K562 (cell line): ENCODE measurements at regions not wholly inside any gene's neighbourhood (a gene's known extent, or its start where the extent isn't known, plus 50 kb on each side); places are given as distances from the start of the nearest gene placed in this dataset.

Experiments used
- ATAC-seq: fragments of 200-7000 bp; cut with Tn5 transposase; 3 replicates; pipeline ENCODE4 v1.9.1; 2020; ENCODE audit warnings: moderate library complexity
- BruUV-seq: library from RNA; stranded (reverse); fragments of 400-500 nt; replicated peaks from 2 replicates; lab custom pipeline; 2021; lab: Mats Ljungman, UMichigan
- CTCF ChIA-PET: fragments of 300-600 bp; formaldehyde crosslinking; extraction: SDS; loops from one replicate; lab custom pipeline; 2021; ENCODE audit warnings: low intra/inter-chr PET ratio; lab: Yijun Ruan, JAX
- POLR2A ChIA-PET: fragments of 300-600, 350-650 bp; sonication (Branson Sonifier 250); formaldehyde crosslinking; extraction: SDS; loops from one replicate; lab custom pipeline; 2021; ENCODE audit warnings: antibody characterized with exemption, inconsistent platforms; lab: Yijun Ruan, JAX
- DNase-seq, 4 experiments: peaks; one replicate each; pipeline versions ENCODE4 v3.0.0 to v3.0.0-alpha.2; 2011 to 2018; ENCODE audit warnings: low spot score in 3 of 4, mixed read lengths in 3 of 4; ENCODE audit errors: extremely low read depth in 1 of 4
- FAIRE-seq: peaks from 2 replicates; lab custom pipeline; 2011; peaks lifted over from hg19 to GRCh38; lab: Jason Lieb, UNC
- H2AFZ ChIP-seq: 2 replicates; pipeline ENCODE4 v1.6.0; 2011; ENCODE audit warnings: low read depth, low read length, control low read depth, inconsistent platforms
- H3K27ac ChIP-seq: fragments of 200-600 bp; 3 replicates; pipeline ENCODE4 v1.8.0; 2011; ENCODE audit warnings: low read depth, mild to moderate bottlenecking, control low read depth, inconsistent platforms, low read length, moderate library complexity, mixed read lengths; ENCODE audit errors: extremely low read depth
- H3K27me3 ChIP-seq, 2 experiments: fragments of 300-600 bp in 1 of 2; 2 replicates in 1 of 2; 3 replicates in 1 of 2; pipeline versions ENCODE4 v1.6.0 to v1.8.0; 2011; ENCODE audit warnings: inconsistent platforms in 2 of 2, low read length in 2 of 2, mild to moderate bottlenecking in 1 of 2, mixed read lengths in 1 of 2, moderate library complexity in 1 of 2; ENCODE audit not compliant: control insufficient read depth in 2 of 2, insufficient read depth in 2 of 2
- H3K36me3 ChIP-seq: fragments of 300-600 bp; 3 replicates; pipeline ENCODE4 v1.8.0; 2011; ENCODE audit warnings: mild to moderate bottlenecking, low read length, inconsistent platforms; ENCODE audit not compliant: control insufficient read depth, insufficient read depth
- H3K4me1 ChIP-seq, 2 experiments: fragments of 200-600 bp in 1 of 2; replicated peaks in 1 of 2; 2 replicates in 1 of 2; 3 replicates in 1 of 2; pipeline versions ENCODE4 v1.5.1 to v1.8.0; 2011; ENCODE audit warnings: inconsistent platforms in 2 of 2, low read length in 2 of 2, mild to moderate bottlenecking in 1 of 2, mixed read lengths in 1 of 2, moderate library complexity in 1 of 2; ENCODE audit not compliant: control insufficient read depth in 2 of 2, insufficient read depth in 2 of 2
- H3K4me2 ChIP-seq: 2 replicates; pipeline ENCODE4 v1.6.1; 2011; ENCODE audit warnings: low read length, control low read depth, inconsistent platforms, mixed read lengths; ENCODE audit not compliant: insufficient read depth
- H3K4me3 ChIP-seq: fragments of 200-600 bp; sonication (generic), shearing (Covaris generic); 2 replicates; pipeline ENCODE4 v1.5.1; 2016; ENCODE audit warnings: control low read depth, inconsistent platforms
- H3K79me2 ChIP-seq: fragments of 200-600 bp; 3 replicates; pipeline ENCODE4 v1.8.0; 2011; ENCODE audit warnings: low read length, inconsistent platforms; ENCODE audit not compliant: control insufficient read depth, insufficient read depth
- H3K9ac ChIP-seq, 2 experiments: 2 replicates each; pipeline versions ENCODE4 v1.6.0 to v1.6.1; 2011; ENCODE audit warnings: low read depth in 2 of 2, low read length in 2 of 2, control low read depth in 1 of 2, inconsistent platforms in 1 of 2, mild to moderate bottlenecking in 1 of 2, mixed read lengths in 1 of 2; ENCODE audit not compliant: insufficient read depth in 1 of 2
- H3K9me1 ChIP-seq: one replicate; pipeline ENCODE4 v1.6.0; 2011; ENCODE audit warnings: inconsistent platforms, mild to moderate bottlenecking, low read length, moderate library complexity; ENCODE audit not compliant: control insufficient read depth, insufficient read depth
- H3K9me3 ChIP-seq: replicated peaks from 2 replicates; pipeline ENCODE4 v1.5.1; 2011; ENCODE audit warnings: low read depth, low read length, inconsistent platforms; ENCODE audit not compliant: control insufficient read depth, insufficient read depth
- H4K20me1 ChIP-seq: replicated peaks from 2 replicates; pipeline ENCODE4 v1.6.1; 2011; ENCODE audit warnings: low read length, inconsistent platforms, mixed read lengths; ENCODE audit not compliant: control insufficient read depth, insufficient read depth
- CEBPB ChIP-seq: fragments of 450-650 bp; IDR thresholded peaks from 2 replicates; pipeline ENCODE4 v1.6.1; 2016; ENCODE audit warnings: missing genetic modification characterization, missing compliant biosample characterization
- MCM5 ChIP-seq: fragments of 450-650 bp; IDR thresholded peaks from 2 replicates; pipeline ENCODE4 v1.6.1; 2016; ENCODE audit warnings: low read depth
- RBM34 ChIP-seq: fragments of 200-400 bp; formaldehyde crosslinking; IDR thresholded peaks from 2 replicates; pipeline ENCODE4 v1.6.1; 2018; ENCODE audit warnings: low read length, borderline replicate concordance; ENCODE audit not compliant: insufficient read depth
- ZBTB11 ChIP-seq, 3 experiments: fragments of 200-800 bp in 1 of 3; fragments of 250-450 bp in 1 of 3; fragments of 450-650 bp in 1 of 3; sonication (Bioruptor Pico) in 1 of 3; sonication (Bioruptor generic) in 1 of 3; formaldehyde crosslinking in 1 of 3; IDR thresholded peaks; 2 replicates each; pipeline versions ENCODE4 v1.6.1 to v1.8.0; 2016 to 2022; ENCODE audit warnings: mild to moderate bottlenecking in 2 of 3, missing genetic modification characterization in 2 of 3, missing compliant biosample characterization in 1 of 3, moderate library complexity in 1 of 3
- ZFP1 ChIP-seq: fragments of 450-650 bp; formaldehyde crosslinking; IDR thresholded peaks from 2 replicates; pipeline ENCODE4 v1.4.0; 2020; ENCODE audit warnings: mild to moderate bottlenecking, mixed read lengths
- ZNF511 ChIP-seq: sonication (generic); formaldehyde crosslinking; IDR thresholded peaks from 2 replicates; pipeline ENCODE4 v1.8.0; 2022; ENCODE audit warnings: mild to moderate bottlenecking, missing genetic modification reagents
- WGBS: fragments of 100-300 bp; shearing (Covaris generic); methylation state at CpG from one replicate; pipeline ENCODE4 v1.1.6; 2016; ENCODE audit warnings: low coverage, mixed read lengths; ENCODE audit not compliant: insufficient coverage; ENCODE audit errors: missing lambda C conversion rate; 5-methylcytosine and 5-hydroxymethylcytosine counted together
- in situ Hi-C: fragments of 300-500 bp; cut with MboI; formaldehyde crosslinking; loops from 4 replicates; pipeline ENCODE4 v1.15.0; 2018; ENCODE audit warnings: inconsistent platforms, mixed read lengths
- intact Hi-C: fragments of 100-400 bp; cut with micrococcal nuclease; formaldehyde crosslinking; loops from 2 replicates; pipeline ENCODE4 v1.14.2; 2022
- TF ChIP-seq, protein P1 (sequence below): sonication (generic); formaldehyde crosslinking; IDR thresholded peaks from 2 replicates; pipeline ENCODE4 v1.8.0; 2022; ENCODE audit warnings: mild to moderate bottlenecking, missing genetic modification reagents, borderline replicate concordance

DNA sequence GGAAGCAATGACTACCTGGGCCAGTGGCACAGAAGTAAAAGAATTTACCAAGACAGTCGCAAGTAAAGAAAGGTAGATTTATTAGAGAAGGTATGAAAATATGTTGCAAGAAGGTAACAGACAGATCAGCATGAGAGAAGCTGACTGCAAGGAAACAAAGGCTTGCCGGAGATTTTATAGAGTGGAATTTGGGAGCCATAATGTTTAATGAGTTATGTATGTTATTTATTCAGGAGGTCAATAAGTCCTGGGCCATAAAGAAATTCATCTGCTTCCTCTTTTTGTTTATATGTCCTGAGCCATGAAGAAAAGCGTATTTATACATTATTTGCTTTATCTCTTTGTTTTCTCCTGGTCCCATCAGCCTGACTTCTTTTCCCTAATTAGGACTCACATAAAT is 423.6 kb downstream of the PTH2R start:
- 80% methylated on average over 2 of the region's 3 CpGs for WGBS
- no peak for ATAC-seq

DNA sequence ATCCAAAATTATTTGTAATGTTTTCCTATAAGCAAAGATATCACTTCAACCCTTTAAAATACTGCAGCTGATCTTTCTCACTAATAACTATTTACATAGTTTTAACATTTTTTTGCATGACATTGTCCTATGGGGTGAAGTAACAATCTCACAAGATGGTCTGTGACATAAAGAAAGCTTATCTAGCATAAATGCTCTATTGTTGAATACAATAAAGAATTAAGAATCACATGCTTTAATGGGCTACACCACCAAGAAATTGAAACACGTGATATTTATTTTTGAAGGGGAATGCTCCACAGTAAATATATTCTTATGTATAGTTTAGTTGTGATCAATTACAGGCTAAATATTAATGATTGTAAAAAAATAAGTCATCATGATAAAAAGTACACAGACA is 441.1 kb downstream of the PTH2R start:
- no peak overlapping the region for H3K9ac ChIP-seq
- no peaks in the 10 kb centered on the region for H3K9me3 ChIP-seq
- in situ Hi-C loops: no loop called here
- H3K4me2 ChIP-seq: no peak overlapping the region
- DNase-seq: no peak
- no peak for TF ChIP-seq ZFP1 (CRISPR knock-in tag)
- TF ChIP-seq, protein P1, sequence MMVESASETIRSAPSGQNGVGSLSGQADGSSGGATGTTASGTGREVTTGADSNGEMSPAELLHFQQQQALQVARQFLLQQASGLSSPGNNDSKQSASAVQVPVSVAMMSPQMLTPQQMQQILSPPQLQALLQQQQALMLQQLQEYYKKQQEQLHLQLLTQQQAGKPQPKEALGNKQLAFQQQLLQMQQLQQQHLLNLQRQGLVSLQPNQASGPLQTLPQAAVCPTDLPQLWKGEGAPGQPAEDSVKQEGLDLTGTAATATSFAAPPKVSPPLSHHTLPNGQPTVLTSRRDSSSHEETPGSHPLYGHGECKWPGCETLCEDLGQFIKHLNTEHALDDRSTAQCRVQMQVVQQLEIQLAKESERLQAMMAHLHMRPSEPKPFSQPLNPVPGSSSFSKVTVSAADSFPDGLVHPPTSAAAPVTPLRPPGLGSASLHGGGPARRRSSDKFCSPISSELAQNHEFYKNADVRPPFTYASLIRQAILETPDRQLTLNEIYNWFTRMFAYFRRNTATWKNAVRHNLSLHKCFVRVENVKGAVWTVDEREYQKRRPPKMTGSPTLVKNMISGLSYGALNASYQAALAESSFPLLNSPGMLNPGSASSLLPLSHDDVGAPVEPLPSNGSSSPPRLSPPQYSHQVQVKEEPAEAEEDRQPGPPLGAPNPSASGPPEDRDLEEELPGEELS: no peak
- TF ChIP-seq ZBTB11 (CRISPR knock-in tag; IDR thresholded peaks at IDR 0.05): no peak
- no peak for TF ChIP-seq RBM34
- TF ChIP-seq, all 486 proteins: peak for 0
- no peak overlapping the region for H3K4me3 ChIP-seq
- H4K20me1 ChIP-seq: no peaks in the 10 kb centered on the region
- ChIA-PET POLR2A (no interaction called here), CTCF (no interaction called here)
- H3K9me1 ChIP-seq: no peaks in the 10 kb centered on the region
- no peaks in the 10 kb centered on the region for H3K36me3 ChIP-seq
- H2AFZ ChIP-seq: no peak overlapping the region
- intact Hi-C loops: no loop called here
- no peak overlapping the region for H3K27ac ChIP-seq
- no peak for ATAC-seq
- H3K27me3 ChIP-seq: no peaks in the 10 kb centered on the region
- no TSS peak for BruUV-seq
- no peak for FAIRE-seq
- 10% methylated on average over 1 of the region's 1 CpG for WGBS
- H3K4me1 ChIP-seq: no peaks in the 10 kb centered on the region
- no peaks in the 10 kb centered on the region for H3K79me2 ChIP-seq

More for the DNA sequence above, 423.6 kb downstream of the PTH2R start:
- in situ Hi-C loops (no loop called here), intact Hi-C loops (no loop called here)
- no peaks in the 10 kb centered on the region for H3K9me3 ChIP-seq
- H2AFZ ChIP-seq: no peak overlapping the region
- ChIA-PET POLR2A (no interaction called here), CTCF (no interaction called here)
- FAIRE-seq (no peak), DNase-seq (no peak)
- H3K27ac ChIP-seq: no peak overlapping the region
- no peak overlapping the region for H3K9ac ChIP-seq
- H3K27me3 ChIP-seq: no peaks in the 10 kb centered on the region
- no peaks in the 10 kb centered on the region for H3K79me2 ChIP-seq
- no peak overlapping the region for H3K4me3 ChIP-seq
- H3K9me1 ChIP-seq: no peaks in the 10 kb centered on the region
- TF ChIP-seq MCM5: no peak
- TF ChIP-seq ZNF511 (CRISPR knock-in tag): no peak
- no peak for TF ChIP-seq CEBPB (tag)
- no TSS peak for BruUV-seq
- H3K4me2 ChIP-seq: no peak overlapping the region
- H3K4me1 ChIP-seq: no peaks in the 10 kb centered on the region
- H3K36me3 ChIP-seq: no peaks in the 10 kb centered on the region
- H4K20me1 ChIP-seq: no peaks in the 10 kb centered on the region
